ENCODE measurements at regions not wholly inside any gene's neighbourhood (a gene's known extent, or its start where the extent isn't known, plus 50 kb on each side); places are given as distances from the start of the nearest gene placed in this dataset.

- no peak for DNase-seq (ENCODE audit: low read depth)
These were observed 142.5 kb upstream of the ARID2 start for GRCh38 chr12:45587012-45587411.

DNA sequence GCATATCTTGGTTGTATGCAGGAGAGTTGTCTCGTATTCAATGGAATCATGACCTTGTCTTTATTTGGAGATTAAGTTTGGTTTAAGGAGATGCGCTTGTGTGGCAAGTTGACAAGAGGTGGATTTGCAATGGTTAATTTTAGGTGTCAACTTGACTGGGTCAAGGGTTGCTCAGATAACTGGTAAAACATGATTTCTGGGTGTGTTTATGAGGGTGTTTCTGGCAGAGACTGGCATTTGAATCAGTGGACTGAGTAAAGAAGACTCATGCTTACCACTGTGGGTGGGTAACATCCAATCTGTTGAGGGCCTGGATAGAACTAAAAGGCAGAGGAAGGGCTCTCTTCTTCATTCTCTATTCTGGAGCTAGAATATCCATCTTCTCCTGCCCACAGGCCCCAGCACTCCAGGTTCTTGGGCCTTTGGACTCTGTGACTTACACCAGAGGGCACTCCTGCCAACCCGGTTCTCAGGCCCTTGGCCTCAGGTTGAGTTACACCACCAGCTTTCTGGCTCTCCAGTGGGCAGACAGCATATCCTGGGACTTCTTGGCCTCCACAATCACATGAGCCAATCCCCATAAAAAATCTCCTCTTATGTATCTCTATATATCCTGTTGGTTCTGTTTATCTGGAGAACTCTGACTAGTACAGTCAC, 141.5 kb upstream of the ARID2 start:
- no peak for DNase-seq (ENCODE audit: low read depth)

DNA sequence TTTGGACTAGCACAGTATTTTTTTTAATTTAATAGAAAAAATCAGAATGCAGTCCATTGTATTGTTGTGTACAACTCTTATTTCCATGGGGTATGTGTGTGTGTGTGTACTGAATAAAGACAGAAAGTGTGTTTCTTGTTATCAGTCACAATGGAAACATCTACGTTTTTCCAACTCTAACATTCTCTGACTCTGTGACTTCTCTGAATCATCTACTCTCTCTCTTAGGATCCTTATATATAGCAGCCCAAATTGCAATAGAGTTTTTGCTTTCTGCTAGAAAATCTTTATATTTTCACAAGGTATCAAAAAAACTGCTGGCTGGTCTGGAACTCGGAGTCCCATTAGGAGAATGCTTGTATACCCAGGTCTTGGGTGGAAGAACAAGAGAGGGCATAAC, 138.9 kb upstream of the ARID2 start:
- no peak for DNase-seq (ENCODE audit: low read depth)

- no peak for DNase-seq (ENCODE audit: low read depth)
These were observed 137.9 kb upstream of the ARID2 start for GRCh38 chr12:45591635-45592034.

DNA sequence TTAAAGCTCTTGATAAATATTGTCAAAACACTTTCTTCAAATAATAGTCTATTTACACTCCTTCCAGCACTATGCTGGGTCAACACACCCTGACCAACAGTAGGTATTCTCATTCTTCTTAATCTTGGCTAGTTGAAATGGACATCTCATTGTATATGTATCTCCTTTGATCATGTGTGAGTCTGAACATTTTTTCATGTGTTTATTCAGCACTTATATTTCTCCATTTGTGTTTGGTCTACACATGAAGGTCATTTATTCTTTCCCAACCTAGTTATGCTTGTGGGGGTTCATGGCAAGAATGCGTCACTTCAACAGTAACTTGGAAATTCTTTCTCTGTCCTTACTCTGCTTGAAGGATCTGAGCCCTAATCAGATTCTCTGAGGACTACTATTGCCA, 133.1 kb upstream of the ARID2 start:
- DNase-seq (ENCODE audit: low read depth): no peak

DNA sequence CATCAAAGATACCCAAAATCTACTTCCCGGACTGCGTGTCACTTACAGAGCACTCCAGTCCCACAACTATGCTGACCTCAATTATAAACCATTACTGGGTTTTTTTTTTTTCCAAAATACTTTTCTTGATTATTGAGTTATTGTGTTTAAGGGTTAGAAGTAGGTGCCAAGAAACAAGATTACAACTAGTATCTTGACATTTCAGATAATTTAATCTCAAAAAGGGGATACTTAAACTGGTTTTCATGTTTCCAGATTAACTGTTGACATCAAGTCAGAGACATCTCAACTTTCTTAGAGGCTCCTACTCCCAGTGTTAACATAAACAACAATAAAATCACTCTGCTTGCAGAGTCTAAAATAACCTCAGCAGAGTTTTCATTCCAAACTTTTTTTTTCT, 131.2 kb upstream of the ARID2 start:
- DNase-seq (ENCODE audit: low read depth): no peak

GRCh38 chr12:45598761-45599160, 130.7 kb upstream of the ARID2 start:
- DNase-seq (ENCODE audit: low read depth): no peak

- DNase-seq (ENCODE audit: low read depth): no peak
These were observed 130.3 kb upstream of the ARID2 start for GRCh38 chr12:45599196-45599595.

DNA sequence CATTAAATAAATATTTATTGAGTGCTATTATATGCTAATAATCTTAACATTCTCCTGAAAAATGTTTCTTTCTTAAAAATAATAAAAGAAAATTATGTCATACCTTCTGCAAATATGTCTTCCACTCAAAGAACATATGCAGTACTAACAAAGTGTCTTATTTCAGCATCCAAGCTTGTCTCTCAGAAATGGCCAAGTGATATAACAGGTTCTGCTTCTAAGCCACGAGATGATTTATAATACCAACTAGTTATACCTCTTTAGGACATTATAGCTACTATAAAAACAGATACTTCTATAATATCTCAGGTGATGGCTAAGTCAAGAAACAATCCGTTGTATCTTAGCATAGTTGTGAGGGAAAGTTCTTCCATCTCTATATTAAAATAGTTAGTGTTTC, 128.1 kb upstream of the ARID2 start:
- DNase-seq (ENCODE audit: low read depth): no peak

DNA sequence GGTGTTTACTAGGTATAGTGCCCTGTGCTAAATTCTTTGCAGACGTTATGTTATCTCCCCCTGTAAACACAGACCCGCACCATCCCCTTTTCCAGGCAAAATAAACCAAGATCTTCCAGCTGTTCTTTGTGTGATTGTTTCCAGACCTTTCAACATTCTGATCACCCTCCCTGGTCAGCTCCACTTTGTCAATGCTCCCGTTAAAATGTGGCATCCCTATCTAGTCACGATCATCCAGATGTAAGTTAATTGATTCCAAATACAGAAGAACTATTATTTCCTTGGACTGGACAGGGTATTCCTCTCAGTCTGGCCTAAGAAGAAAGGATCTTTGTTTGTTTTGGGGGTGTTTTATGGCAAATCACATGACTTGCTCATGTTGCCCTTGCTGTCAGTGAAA, 127.6 kb upstream of the ARID2 start:
- DNase-seq (ENCODE audit: low read depth): no peak

- no peak for DNase-seq (ENCODE audit: low read depth)
These were observed 123.9 kb upstream of the ARID2 start for GRCh38 chr12:45605624-45606023.

- DNase-seq (ENCODE audit: low read depth): no peak
These were observed 118.4 kb upstream of the ARID2 start for GRCh38 chr12:45611061-45611460.

DNA sequence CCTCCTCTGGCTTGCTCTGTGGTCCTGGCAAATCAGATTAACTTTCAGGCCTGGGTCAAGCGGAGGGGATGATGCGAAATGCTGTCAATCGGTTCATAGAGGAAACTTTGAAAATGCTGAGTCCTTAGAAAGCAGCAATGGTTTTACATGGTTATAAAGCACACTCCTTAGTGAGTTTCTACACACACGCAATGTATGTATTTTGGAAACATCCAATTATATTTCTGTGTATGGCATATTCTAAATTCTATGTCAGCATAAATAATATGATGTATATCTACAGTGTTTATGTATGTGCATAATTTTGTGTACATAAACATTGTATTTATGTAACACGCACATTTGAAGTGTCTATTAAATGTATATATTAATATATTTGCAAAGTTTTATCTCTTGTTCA, 118.0 kb upstream of the ARID2 start:
- DNase-seq (ENCODE audit: low read depth): no peak

- DNase-seq (ENCODE audit: low read depth): no peak
These were observed 117.3 kb upstream of the ARID2 start for GRCh38 chr12:45612044-45612794.

DNA sequence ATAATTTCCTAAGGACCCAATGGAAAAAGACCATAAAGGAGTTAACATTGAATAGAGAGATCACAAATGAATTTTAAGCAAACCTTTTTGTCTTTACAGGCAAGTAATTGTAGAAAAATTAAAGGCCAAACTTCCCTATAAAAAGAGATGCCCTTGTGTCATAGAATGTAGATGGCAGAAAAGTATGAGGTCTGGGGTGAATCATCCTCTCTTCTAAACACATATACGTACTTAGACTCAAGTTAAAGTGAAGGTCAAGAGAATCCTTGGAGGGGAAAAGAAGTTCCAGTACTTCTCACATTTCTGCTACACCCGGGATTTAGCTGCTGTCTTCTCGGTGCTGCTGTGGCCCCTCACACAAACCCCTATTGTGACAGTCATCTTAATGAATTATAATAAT, 116.2 kb upstream of the ARID2 start:
- DNase-seq (ENCODE audit: low read depth): no peak

DNA sequence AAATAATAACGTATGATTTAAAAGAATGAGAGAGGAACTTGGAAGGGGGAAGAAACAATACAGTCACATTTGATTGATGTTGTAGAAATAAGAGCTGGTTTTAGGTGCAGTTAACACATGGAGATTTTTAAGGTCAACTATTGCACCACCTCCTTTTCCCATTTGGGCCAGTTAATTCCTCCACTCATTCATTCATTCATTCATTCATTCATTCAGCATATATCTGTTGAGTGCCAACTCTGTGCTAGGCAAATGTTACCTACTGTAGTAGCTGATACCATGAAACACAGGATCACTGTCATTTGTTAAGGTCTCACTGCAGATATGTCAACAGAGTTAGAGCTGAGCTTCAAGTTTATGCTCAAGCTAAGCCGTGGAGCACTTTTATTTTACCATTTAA, 115.7 kb upstream of the ARID2 start:
- DNase-seq (ENCODE audit: low read depth): no peak

DNA sequence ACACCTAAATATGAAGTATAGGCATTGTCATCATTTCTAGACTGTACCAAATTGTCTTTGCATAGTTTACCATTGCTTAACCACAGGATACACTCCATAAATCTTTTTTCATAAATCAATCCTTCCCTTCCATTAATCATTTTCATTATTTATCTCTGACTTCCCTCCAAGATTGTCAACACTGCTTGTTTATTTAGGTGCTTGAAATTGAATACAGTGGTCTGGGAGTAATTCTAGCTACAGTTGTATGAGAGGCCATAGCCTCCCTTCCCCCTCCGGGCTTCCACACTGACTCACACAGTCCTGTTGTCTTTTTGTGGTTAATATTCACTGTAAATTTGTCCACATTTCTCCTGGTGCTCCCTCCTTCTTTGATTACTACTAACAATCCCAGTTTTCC, 114.2 kb upstream of the ARID2 start:
- DNase-seq (ENCODE audit: low read depth): no peak

DNA sequence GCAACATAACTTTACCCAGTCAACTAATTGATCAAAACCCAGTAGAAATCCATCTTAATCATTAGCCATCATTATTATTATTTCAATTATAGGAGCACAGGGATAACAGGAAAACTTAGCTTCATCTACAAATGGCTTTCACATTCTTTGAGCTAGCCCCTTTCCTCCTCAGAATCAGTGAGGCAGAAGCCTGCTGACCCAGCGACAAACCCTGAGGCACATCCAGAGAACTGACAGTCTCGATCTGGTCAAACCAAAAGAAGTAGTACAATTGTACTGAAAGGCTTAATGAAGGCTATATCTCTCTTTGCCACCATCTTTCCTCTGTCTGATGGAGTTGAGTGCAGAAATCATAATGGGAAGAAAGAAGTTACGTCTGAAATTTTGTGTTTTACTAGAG, 109.8 kb upstream of the ARID2 start:
- no peak for DNase-seq (ENCODE audit: low read depth)

- DNase-seq (ENCODE audit: low read depth): no peak
These were observed 107.8 kb upstream of the ARID2 start for GRCh38 chr12:45621703-45622102.

DNA sequence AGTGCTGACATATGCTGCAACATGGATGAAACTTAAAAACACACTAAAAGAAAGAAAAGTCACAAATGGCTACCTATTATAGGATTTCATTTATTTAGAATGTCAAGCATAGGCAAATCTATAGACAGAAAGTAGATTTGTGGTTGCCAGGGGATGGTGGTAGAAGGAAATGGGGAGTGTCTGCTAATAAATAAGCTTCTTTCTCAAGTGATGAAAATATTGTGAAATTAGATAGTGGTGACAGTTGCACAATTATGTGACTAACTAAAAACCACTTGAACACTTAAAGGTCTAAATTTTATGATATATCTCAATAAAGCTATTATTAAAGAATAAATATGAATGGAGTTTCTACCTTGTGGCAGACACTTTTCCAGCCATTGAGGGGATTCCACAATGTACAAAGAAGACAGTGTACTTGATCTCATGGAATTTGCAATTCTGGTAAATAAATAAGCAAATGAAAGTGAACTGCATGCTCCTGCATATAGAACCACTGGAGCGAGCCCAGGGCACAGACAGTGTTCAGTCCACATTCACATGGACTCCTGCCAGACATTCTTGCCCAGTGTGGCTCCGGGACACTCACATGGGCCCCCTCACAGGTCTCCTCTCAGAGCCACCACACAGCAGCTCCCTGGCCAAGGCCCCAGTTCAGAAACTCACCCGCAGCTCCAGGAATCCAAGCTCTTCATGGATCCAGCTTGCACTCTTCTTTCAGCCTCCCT, 107.1 kb upstream of the ARID2 start:
- no peak for DNase-seq (ENCODE audit: low read depth)

GRCh38 chr12:45623221-45623620, 106.3 kb upstream of the ARID2 start:
- no peak for DNase-seq (ENCODE audit: low read depth)

- no peak for DNase-seq (ENCODE audit: low read depth)
These were observed 105.6 kb upstream of the ARID2 start for GRCh38 chr12:45623940-45624339.

DNA sequence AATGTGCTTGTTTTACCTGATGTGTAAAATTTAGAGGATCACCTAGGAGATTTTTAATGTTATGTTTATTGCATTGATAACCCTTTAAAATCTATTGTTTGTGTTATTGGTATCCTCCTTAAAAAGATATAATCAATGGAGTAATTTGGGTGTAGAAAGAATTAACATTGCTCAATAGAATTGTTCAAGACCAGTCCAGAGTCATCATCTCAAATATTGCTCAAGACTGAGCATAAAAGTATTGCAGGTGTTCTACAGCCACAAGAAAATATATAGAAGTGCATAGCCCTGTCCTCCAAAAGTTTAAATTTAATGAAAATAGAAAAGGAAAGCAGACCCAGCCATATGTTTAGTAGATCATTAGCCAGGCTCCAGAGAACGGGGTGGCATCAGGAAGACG, 102.5 kb upstream of the ARID2 start:
- no peak for DNase-seq (ENCODE audit: low read depth)
